C1 segment of cervical spinal cord (tissue), 14 donors: ENCODE measurements at regions not wholly inside any gene's neighbourhood (a gene's known extent, or its start where the extent isn't known, plus 50 kb on each side); places are given as distances from the start of the nearest gene placed in this dataset.
"Not testable (repeated sequence)": the region's sequence is repeated elsewhere in the genome, so short reads cannot be mapped to it uniquely, and the experiment has no call there.

Experiments used
- DNase-seq, 14 donors: peaks; one replicate each; lab custom pipeline; 2025; lab: John Stamatoyannopoulos, UW

DNA sequence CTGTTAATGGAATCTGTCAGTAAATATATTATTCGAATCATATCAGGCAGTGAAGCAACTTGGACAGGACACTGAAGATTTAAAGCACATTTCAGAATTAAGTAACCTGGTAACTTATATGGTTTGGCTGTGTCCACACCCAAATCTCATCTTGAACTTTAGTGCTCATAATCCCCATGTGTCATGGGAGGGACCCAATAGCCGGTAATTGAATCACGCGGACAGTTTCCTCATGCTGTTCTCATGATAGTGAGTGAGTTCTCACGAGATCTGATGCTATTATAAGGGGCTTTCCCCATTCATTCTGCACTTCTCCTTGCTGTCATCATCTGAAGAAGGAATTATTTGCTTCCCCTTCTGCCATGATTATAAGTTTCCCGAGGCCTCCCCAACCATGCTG lies 83.2 kb upstream of the COL1A2 start:
- no peak for DNase-seq

DNA sequence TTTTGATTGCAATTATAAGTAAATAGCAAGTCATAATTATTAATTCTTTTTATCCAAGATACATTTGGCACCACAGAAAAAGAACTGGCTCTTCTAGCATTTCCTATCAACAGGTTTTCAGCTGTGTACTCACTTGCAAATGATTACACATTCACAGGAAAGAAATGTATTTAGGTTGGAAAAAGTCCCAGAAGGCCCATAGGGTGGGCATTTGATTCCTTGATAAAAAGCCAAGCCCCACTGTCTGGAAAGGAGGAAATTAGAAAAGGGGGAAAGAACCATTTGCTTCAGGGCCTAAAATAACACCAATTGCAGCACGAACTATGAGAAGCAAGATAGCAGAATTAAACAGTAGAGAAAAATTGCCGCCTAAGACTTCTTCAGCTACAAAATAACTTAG lies 80.8 kb upstream of the COL1A2 start:
- no peak for DNase-seq

DNA sequence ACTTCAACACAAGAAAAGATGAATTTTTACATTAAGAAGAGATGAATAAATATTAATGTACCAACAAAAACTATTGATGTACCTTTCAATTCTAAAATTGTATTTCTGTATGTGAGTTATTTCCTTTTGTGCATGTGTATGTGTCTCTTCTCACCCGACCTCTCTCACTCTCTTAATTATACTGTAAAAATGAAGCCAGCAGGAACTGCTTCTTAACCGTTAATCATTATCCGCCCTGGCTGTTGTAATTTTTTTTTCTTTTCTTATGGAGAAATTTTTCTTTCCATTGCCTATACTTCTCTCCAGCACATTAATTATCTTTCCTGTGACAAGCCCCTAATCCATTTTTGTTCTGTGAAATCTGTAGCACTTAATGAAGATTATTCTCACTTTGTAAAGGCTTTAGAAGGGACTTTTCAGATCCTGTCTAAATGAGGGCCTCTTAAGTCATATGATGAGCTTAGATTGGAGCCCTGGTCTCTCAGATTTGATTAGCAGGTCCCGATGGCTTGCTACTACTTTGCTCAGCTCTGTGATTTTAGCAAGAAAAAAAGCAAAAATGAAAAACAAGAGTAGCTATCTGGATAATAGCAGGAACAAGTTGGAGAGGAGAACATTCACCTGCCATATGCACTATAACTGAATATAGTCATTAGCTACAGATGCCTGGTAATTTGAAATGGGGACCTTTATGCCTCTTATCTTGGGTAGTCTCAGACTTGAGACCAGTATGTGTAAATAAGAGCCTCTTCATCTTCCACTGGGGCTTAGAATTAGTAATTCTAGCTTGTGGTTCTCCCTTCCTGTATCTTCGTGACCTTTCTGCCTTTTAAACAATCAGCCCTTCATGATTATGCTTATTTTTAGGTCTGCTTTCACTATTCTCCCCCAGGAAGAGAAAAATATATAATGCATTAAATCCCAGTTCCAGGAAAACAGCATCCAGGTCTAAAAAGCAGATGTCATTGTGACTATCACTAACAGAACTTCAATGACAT lies 80.0 kb upstream of the COL1A2 start:
- no peak for DNase-seq

DNA sequence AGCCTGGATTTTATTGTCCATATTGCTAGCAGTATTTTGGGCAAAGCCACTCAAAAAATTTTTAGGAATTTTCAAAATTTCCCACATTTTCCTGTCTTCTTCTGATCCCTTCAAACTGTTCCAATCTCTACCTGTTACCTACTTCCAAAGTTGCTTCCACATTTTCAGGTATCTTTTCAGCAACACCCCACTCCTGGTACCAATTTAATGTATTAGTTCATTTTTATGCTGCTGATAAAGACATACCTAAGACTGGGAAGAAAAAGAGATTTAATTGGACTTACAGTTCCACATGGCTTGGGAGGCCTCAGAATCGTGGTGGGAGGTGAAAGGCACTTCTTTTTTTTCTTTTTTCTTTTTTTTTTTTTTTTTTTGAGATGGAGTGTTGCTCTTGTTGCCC lies 73.6 kb upstream of the COL1A2 start:
- DNase-seq, result not testable (repeated sequence)

DNA sequence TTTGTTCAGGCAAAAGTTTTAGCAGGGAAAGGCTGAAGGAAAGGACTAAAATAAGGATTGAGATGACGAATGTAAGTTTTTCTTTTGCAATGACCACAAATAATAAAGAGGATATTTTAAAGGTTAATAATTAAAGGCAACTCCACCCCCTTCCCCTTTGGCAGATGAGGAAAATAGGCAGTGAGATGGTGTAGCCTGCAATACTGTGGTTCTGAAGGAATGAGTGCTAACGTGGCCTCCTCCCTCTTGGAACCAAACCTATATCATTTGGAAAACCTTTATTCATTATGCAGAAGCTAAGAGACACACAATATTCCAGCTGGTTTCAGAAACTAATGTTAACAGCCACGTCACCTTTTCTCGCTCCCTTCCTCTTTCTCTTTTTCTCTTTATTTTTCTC lies 70.9 kb upstream of the COL1A2 start:
- no peak for DNase-seq

DNA sequence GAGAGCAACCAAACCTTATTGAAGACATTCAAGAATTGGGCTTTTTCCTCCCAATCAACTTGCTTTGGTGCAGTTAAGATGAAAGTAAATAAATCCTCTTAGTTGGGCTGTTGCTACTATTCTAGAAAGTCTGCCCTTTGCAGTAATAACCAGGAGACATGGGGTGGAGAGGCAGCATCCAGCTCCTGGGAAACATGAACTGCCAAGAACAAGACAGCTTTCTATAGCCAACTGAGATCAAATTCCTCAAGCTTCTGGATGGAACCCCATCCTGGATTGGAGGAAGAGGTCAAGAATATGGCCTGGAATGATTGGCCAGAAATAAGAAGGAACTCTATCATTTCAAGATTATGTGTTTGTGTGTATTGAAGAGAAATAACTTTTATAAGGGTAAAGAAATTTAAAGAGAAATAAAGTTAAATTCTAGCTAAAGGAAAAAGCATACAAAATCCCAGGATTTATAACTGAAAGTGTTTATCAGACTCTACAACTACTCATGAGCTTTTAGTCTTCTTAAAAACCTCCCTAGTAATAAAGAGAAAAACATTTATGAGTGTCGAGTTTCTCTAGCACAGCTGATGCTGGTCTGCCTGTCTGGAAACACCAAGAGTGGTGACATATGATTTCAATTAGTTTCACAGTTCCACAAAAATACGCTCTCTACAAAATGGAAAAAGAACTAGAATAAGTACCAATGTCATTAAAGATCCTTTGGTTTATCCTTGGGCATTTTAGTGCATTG lies 70.1 kb upstream of the COL1A2 start:
- no peak for DNase-seq

DNA sequence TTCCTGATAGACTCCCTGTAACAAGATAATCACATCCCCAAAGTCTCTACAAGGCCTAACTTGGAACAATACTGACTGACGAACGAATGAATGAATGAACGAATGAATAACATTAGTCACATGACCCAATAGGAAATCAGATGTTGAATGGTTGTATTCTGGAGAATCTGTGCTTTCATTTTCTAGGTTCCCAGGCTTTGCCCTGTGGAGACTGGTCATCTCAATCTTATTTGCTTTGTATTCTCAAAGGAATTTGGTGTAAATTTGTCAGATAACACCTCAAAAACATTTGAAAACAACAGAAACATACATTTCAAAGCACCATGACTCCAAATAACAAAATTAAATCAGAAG lies 69.6 kb upstream of the COL1A2 start:
- no peak for DNase-seq

DNA sequence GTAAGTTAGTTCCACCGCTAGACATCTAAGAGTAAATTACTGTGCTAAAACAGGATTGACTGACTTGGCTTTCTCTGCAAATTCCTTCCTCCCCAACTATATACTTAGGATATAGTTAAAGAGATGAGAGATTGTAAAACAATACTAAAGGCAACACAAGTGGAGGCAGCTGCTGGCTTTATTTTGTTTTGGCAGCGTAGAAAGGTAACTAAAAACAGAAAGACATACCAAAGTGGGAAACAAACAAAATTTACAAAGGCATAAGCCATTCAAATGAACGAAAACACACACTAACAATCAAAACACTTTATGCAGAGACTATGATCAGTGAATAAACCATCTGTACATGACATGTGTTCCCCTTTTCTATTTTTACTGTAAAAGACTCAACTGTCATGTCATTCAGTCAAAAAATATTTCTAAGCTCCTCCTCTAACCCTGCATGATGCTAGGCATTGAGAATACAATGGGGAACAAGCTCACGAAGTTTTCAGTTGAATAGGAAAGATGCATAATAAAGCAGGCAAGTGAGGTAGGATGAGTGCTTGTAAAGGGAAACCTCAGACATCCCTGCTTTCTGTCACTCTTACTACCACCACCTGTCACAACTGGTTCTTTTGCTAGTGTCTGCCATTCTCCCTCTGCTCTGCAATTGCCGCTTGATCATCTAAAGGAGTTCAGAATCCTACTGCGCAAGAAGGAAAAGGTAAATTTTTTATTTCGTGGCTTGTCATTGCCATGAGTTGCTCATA lies 64.2 kb upstream of the COL1A2 start:
- DNase-seq, result no peak

DNA sequence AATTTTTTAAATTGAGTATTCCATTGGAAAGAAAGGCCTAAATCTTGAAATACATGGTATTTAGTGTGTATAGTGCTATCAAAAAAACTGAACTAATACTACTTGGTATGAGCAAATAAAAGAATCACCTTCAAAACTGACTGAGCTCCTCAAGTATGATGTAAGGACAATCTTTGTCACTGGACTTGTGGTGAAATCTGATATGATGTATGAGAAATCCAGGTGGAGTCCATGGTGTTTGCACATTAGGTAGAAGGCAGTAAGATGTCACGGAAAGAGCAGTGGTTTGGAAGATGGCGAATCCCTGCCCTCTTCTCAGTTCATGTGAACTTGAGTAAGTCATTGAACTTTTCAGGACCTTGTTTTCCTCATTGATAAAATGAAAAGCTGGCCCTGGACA lies 62.1 kb upstream of the COL1A2 start:
- DNase-seq, result no peak

DNA sequence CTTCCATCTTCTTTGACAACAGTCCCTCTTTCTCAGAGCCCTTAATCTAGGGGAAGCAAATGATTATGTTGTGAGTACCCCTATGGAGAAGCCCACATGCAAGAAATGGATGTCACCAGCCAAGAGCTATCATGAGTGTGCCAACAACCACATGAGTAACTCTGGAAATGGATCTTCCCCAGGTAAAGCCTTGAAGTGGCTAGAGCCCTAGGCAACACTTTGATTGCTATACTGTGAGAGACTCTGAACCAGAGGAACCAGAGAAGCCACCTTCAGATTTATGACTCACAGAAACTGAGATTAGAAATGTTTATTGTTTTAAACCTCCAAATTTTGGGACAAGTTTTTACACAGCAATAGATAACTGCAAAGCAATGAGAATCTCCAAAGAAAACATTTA lies 60.9 kb upstream of the COL1A2 start:
- no peak for DNase-seq

DNA sequence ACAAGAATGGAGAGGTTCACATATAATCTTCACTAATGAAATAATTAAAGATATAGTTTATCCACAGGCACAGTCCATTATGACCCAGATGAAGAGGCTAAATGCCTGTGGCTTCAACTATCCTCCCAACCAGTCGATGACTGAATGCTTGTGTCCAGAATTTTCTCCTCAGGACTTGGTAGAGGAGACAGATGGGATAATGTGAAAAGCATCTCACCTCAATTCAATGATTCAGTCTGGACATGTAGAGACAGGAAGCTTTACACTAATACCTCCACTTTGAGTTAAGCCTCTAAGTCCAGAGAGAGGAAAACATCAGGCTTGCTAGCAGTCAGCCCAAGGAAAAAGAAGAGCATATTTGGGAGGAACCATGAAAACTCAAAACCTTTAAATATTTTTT lies 59.1 kb upstream of the COL1A2 start:
- no peak for DNase-seq

DNA sequence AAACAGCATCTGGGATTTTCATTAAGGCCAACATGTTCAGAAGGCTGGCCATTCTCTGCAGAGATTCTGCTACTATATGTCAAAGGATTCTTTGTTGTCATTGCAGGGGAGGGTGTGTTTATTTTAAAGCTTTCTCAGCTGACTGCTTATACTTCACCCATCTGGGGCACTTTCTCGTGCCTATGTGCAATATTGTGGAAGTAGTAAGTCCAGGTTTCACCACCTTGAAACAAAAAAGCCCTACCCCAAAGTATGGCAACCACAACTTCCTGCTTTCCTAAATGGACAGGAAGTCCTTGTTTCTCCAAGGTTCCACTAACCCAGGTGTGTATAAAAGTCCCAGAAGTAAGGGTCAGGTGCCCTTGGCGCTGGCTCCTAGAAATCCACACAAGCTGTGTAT lies 58.7 kb upstream of the COL1A2 start:
- DNase-seq, result no peak

DNA sequence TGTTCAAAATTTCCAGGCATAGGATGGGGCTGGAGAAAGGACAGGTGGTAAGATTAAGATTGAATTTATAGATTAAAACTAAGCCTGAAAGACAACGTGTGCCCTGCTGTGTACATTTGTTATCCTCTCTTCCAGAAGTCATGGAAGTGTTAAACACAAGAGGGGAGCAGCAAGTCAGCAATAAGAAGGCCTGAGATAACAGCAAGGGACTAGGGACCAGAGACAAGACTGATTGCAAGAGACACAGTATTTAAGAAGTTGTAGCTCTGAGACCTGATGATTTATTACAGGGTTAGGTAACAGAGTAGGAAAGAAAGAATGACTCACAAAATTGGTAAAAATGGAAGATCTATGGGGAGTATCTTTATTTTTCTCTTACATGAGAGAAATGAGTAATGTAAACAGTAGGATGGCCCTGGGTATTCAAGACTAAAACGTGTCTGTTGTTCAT lies 55.7 kb upstream of the COL1A2 start:
- no peak for DNase-seq

DNA sequence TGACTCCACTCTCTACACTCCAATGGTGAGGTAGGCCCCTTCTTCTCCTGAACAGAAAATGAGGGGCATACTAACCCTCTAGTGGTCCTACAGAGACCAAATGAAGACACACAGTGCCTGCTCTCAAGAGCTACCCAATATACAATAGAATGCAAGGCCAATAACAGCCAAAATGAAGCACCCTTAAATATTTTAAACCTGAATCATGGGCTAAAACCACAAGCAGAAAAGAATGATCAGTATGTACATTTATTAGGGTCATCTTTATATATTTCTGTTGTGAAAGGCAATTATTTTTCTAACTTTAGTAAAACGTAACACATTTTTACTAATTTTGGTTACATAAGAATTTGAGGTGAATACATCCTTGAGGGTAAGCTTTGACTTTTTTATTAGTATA lies 49.9 kb upstream of the COL1A2 start:
- DNase-seq, result no peak
